HepG2 (cell line): ENCODE measurements at regions not wholly inside any gene's neighbourhood (a gene's known extent, or its start where the extent isn't known, plus 50 kb on each side); places are given as distances from the start of the nearest gene placed in this dataset.
"Not testable (repeated sequence)": the region's sequence is repeated elsewhere in the genome, so short reads cannot be mapped to it uniquely, and the experiment has no call there.

ENCODE experiments used
- ATAC-seq: fragments of 200-7000 bp; cut with Tn5 transposase; 3 replicates; pipeline ENCODE4 v1.9.1; 2020; ENCODE audit warnings: mild to moderate bottlenecking, moderate library complexity
- BruUV-seq: library from RNA; stranded (reverse); fragments of 400-500 nt; replicated peaks from 2 replicates; lab custom pipeline; 2021; lab: Mats Ljungman, UMichigan
- CTCF ChIA-PET: fragments of 300-600 bp; formaldehyde crosslinking; extraction: SDS; loops from one replicate; lab custom pipeline; 2021; ENCODE audit warnings: low total read pairs, inconsistent platforms, low intra/inter-chr PET ratio; lab: Yijun Ruan, JAX
- POLR2A ChIA-PET: fragments of 350-600 bp; sonication (Branson Sonifier 250); formaldehyde crosslinking; loops from one replicate; lab custom pipeline; 2020; ENCODE audit warnings: antibody characterized with exemption, inconsistent platforms; lab: Yijun Ruan, JAX
- DNase-seq: peaks from one replicate; pipeline ENCODE4 v3.0.0-alpha.2; 2015; ENCODE audit warnings: low spot score
- FAIRE-seq: peaks from 3 replicates; lab custom pipeline; 2011; peaks lifted over from hg19 to GRCh38; lab: Jason Lieb, UNC
- H2AFZ ChIP-seq: one replicate; pipeline ENCODE4 v1.6.1; 2011; ENCODE audit warnings: low read length, inconsistent platforms
- H3K27ac ChIP-seq: fragments of 300-600 bp; 3 replicates; pipeline ENCODE4 v1.8.0; 2011; ENCODE audit warnings: mixed run types, mild to moderate bottlenecking, mixed read lengths, low read length, inconsistent platforms; ENCODE audit not compliant: insufficient read depth; ENCODE audit errors: extremely low read length
- H3K27me3 ChIP-seq, 2 experiments: fragments of 200-600 bp in 1 of 2; 2 replicates in 1 of 2; 3 replicates in 1 of 2; pipeline versions ENCODE4 v1.6.0 to v1.8.0; 2011; ENCODE audit warnings: low read length in 2 of 2, mild to moderate bottlenecking in 2 of 2, moderate library complexity in 2 of 2, inconsistent platforms in 1 of 2; ENCODE audit not compliant: insufficient read depth in 2 of 2, control insufficient read depth in 1 of 2
- H3K36me3 ChIP-seq, 2 experiments: fragments of 200-600 bp in 1 of 2; replicated peaks in 1 of 2; 2 replicates in 1 of 2; 3 replicates in 1 of 2; pipeline versions ENCODE4 v1.5.1 to v1.8.0; 2011; ENCODE audit warnings: low read length in 2 of 2, inconsistent platforms in 1 of 2; ENCODE audit not compliant: insufficient read depth in 2 of 2, control insufficient read depth in 1 of 2
- H3K4me1 ChIP-seq: 2 replicates; pipeline ENCODE4 v1.5.1; 2012; ENCODE audit warnings: low read length, inconsistent platforms; ENCODE audit not compliant: insufficient read depth
- H3K4me2 ChIP-seq: 2 replicates; pipeline ENCODE4 v1.6.0; 2011; ENCODE audit warnings: low read depth, low read length, inconsistent platforms
- H3K4me3 ChIP-seq, 3 experiments: fragments of 200-600 bp in 1 of 3; sonication (generic), shearing (Covaris generic) in 1 of 3; replicated peaks in 1 of 3; 2 replicates each; pipeline ENCODE4 v1.5.1; 2011 to 2016; ENCODE audit warnings: low read length in 3 of 3, inconsistent platforms in 2 of 3, low read depth in 2 of 3, mild to moderate bottlenecking in 2 of 3, control low read depth in 1 of 3, mixed read lengths in 1 of 3; ENCODE audit not compliant: insufficient read depth in 1 of 3
- H3K79me2 ChIP-seq: one replicate; pipeline ENCODE4 v1.6.1; 2011; ENCODE audit warnings: low read length, inconsistent platforms; ENCODE audit not compliant: insufficient read depth
- H3K9ac ChIP-seq: 2 replicates; pipeline ENCODE4 v1.6.0; 2011; ENCODE audit warnings: mild to moderate bottlenecking, low read depth, low read length, inconsistent platforms; ENCODE audit not compliant: insufficient read depth
- H3K9me3 ChIP-seq: 2 replicates; pipeline ENCODE4 v1.5.1; 2012; ENCODE audit warnings: mild to moderate bottlenecking, low read length
- H4K20me1 ChIP-seq: 2 replicates; pipeline ENCODE4 v1.6.0; 2011; ENCODE audit warnings: inconsistent platforms, mild to moderate bottlenecking, low read length, moderate library complexity; ENCODE audit not compliant: insufficient read depth
- CEBPB ChIP-seq: IDR thresholded peaks from 2 replicates; pipeline ENCODE4 v1.6.1; 2011; ENCODE audit warnings: low read depth, low read length, improper control_type of control experiment, borderline replicate concordance
- CEBPG ChIP-seq: IDR thresholded peaks from 2 replicates; pipeline ENCODE4 v1.6.1; 2016
- CTCF ChIP-seq: sonication (generic); formaldehyde crosslinking; IDR thresholded peaks from 2 replicates; pipeline ENCODE4 v1.5.0; 2020; ENCODE audit warnings: mild to moderate bottlenecking, missing genetic modification reagents, moderate library complexity
- GABPA ChIP-seq, 2 experiments: IDR thresholded peaks; 2 replicates each; pipeline ENCODE4 v1.6.1; 2011 to 2016; ENCODE audit warnings: low read depth in 2 of 2, low read length in 1 of 2, missing biosample characterization in 1 of 2, missing genetic modification characterization in 1 of 2
- SMC3 ChIP-seq: IDR thresholded peaks from 2 replicates; pipeline ENCODE4 v1.6.1; 2011; ENCODE audit warnings: low read length, improper control_type of control experiment
- SRF ChIP-seq: IDR thresholded peaks from 2 replicates; pipeline ENCODE4 v1.6.1; 2011; ENCODE audit warnings: mild to moderate bottlenecking, low read depth, low read length, moderate library complexity
- STAG1 ChIP-seq: sonication (generic); formaldehyde crosslinking; IDR thresholded peaks from 2 replicates; pipeline ENCODE4 v1.4.0; 2020; ENCODE audit warnings: missing genetic modification reagents
- ZNF143 ChIP-seq: sonication (generic); formaldehyde crosslinking; IDR thresholded peaks from 2 replicates; pipeline ENCODE4 v1.4.0; 2020; ENCODE audit warnings: missing genetic modification reagents
- WGBS: methylation state at CpG from one replicate; pipeline ENCODE4 v1.1.6; 2017; ENCODE audit warnings: low lambda C conversion rate; 5-methylcytosine and 5-hydroxymethylcytosine counted together
- in situ Hi-C: cut with HindIII; loops from 2 replicates; pipeline ENCODE4 v1.10.0; 2017; ENCODE audit warnings: low pct_unique_long_range_greater_than_20kb; ENCODE audit not compliant: extremely low pct_ligation_motif_present
- intact Hi-C: fragments of 100-400 bp; cut with micrococcal nuclease; formaldehyde crosslinking; loops from one replicate; pipeline ENCODE4 v1.10.0; 2022; ENCODE audit not compliant: unreplicated experiment
- TF ChIP-seq, protein P1 (sequence below): sonication (generic); formaldehyde crosslinking; IDR thresholded peaks from 2 replicates; pipeline ENCODE4 v1.4.0; 2020; ENCODE audit warnings: missing genetic modification reagents, mild to moderate bottlenecking, borderline replicate concordance

GRCh38 chr12:7588742-7589329, 76.9 kb downstream of the APOBEC1 start:
- ATAC-seq = peak; percentile 72
- in situ Hi-C loops; H3K27me3 ChIP-seq; H2AFZ ChIP-seq; H3K4me3 ChIP-seq; H3K36me3 ChIP-seq; H3K9me3 ChIP-seq; POLR2A ChIA-PET; H4K20me1 ChIP-seq; H3K4me2 ChIP-seq; H3K27ac ChIP-seq; H3K79me2 ChIP-seq; H3K4me1 ChIP-seq; BruUV-seq; H3K9ac ChIP-seq; TF ChIP-seq GABPA (IDR thresholded peaks at IDR 0.05; ENCODE audit: low read depth, low read length): not testable (repeated sequence)
- TF ChIP-seq SMC3 (peak; percentile 63), SRF (peak; percentile 47; the same call in 1 of the 2 replicates), STAG1 (CRISPR knock-in tag) (peak; percentile 44), GABPA (CRISPR knock-in tag; IDR thresholded peaks at IDR 0.05; ENCODE audit: low read depth) (peak; percentile 55), CEBPG (CRISPR knock-in tag) (peak; percentile 63), CTCF (CRISPR knock-in tag) (peak; percentile 58), CEBPB (peak; percentile 51; the same call in 1 of the 2 replicates), ZNF143 (CRISPR knock-in tag) (0 out of 2 replicates have a peak, but pooled peaks have one; percentile 40)
- TF ChIP-seq, protein P1, sequence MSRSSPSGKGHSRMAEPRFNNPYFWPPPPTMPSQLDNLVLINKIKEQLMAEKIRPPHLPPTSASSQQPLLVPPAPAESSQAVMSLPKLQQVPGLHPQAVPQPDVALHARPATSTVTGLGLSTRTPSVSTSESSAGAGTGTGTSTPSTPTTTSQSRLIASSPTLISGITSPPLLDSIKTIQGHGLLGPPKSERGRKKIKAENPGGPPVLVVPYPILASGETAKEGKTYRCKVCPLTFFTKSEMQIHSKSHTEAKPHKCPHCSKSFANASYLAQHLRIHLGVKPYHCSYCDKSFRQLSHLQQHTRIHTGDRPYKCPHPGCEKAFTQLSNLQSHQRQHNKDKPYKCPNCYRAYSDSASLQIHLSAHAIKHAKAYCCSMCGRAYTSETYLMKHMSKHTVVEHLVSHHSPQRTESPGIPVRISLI (CRISPR knock-in tag) = peak; percentile 38; the same call in 1 of the 2 replicates
- CTCF ChIA-PET = interaction anchor here (1.1 to 2.1 kb wide), 2 partner anchors 50 to 57 kb away, joined by 3 to 14 read pairs; no protein-coding TSS in a partner anchor
- FAIRE-seq = peak; percentile 76
- 9% methylated on average over 4 of the region's 4 CpGs for WGBS
- intact Hi-C loops = loop anchor here (1.0 kb wide), 1 partner anchor 49 kb away; no protein-coding TSS in a partner anchor
- DNase-seq = peak; percentile 69
